NCI-H2171 treated with DMSO at 0.1 percent for 48 hours (cell line): ENCODE measurements at regions not wholly inside any gene's neighbourhood (a gene's known extent, or its start where the extent isn't known, plus 50 kb on each side); places are given as distances from the start of the nearest gene placed in this dataset.

Experiments used
- DNase-seq: peaks from one replicate; lab custom pipeline; 2025; lab: John Stamatoyannopoulos, UW

- no peak for DNase-seq
Observed at GRCh38 chr21:26412885-26413284, 160.2 kb downstream of the CYYR1 start.

GRCh38 chr21:26409735-26410134 is 163.4 kb downstream of the CYYR1 start:
- DNase-seq, result no peak

- DNase-seq, result no peak
Observed at GRCh38 chr21:26408511-26408910, 164.6 kb downstream of the CYYR1 start.

- DNase-seq, result no peak
Observed at GRCh38 chr21:26406526-26406925, 166.6 kb downstream of the CYYR1 start.

- DNase-seq, result peak; percentile 25
Observed at GRCh38 chr21:26405735-26406361, 167.2 kb downstream of the CYYR1 start.

- no peak for DNase-seq
Observed at GRCh38 chr21:26405071-26405470, 168.0 kb downstream of the CYYR1 start.

GRCh38 chr21:26404288-26404687 is 168.8 kb downstream of the CYYR1 start:
- no peak for DNase-seq

GRCh38 chr21:26403321-26403720 is 169.8 kb downstream of the CYYR1 start:
- no peak for DNase-seq

GRCh38 chr21:26397545-26397944 is 175.5 kb downstream of the CYYR1 start:
- DNase-seq, result no peak

GRCh38 chr21:26394341-26394740 is 178.7 kb downstream of the CYYR1 start:
- no peak for DNase-seq

- no peak for DNase-seq
Observed at GRCh38 chr21:26391166-26391565, 181.9 kb downstream of the CYYR1 start.

- DNase-seq, result peak; percentile 96
Observed at GRCh38 chr21:26389971-26390641, 183.0 kb downstream of the CYYR1 start.

GRCh38 chr21:26388731-26389231 is 184.3 kb downstream of the CYYR1 start:
- peak; percentile 11 for DNase-seq

GRCh38 chr21:26385721-26386120 is 187.4 kb downstream of the CYYR1 start:
- no peak for DNase-seq

- no peak for DNase-seq
Observed at GRCh38 chr21:26379561-26379960, 193.5 kb downstream of the CYYR1 start.

- no peak for DNase-seq
Observed at GRCh38 chr21:26377111-26377694, 195.9 kb downstream of the CYYR1 start.

GRCh38 chr21:26374817-26375216 is 198.3 kb downstream of the CYYR1 start:
- no peak for DNase-seq

GRCh38 chr21:26368591-26369320 is 198.2 kb upstream of the APP start:
- DNase-seq, result no peak

GRCh38 chr21:26366781-26367180 is 196.2 kb upstream of the APP start:
- DNase-seq, result no peak

- no peak for DNase-seq
Observed at GRCh38 chr21:26365849-26366248, 195.3 kb upstream of the APP start.

- no peak for DNase-seq
Observed at GRCh38 chr21:26351661-26352060, 181.1 kb upstream of the APP start.

- DNase-seq, result no peak
Observed at GRCh38 chr21:26332867-26333266, 162.3 kb upstream of the APP start.
